Hematopoietic multipotent progenitor cell treated with erythropoietin and hydrocortisone succinate and interleukin-3 and kit ligand, for 6 days (in vitro differentiated cells): ENCODE measurements at regions not wholly inside any gene's neighbourhood (a gene's known extent, or its start where the extent isn't known, plus 50 kb on each side); places are given as distances from the start of the nearest gene placed in this dataset.

Source experiments
- DNase-seq: peaks from one replicate; pipeline ENCODE4 v3.0.0-alpha.2; 2015

DNA sequence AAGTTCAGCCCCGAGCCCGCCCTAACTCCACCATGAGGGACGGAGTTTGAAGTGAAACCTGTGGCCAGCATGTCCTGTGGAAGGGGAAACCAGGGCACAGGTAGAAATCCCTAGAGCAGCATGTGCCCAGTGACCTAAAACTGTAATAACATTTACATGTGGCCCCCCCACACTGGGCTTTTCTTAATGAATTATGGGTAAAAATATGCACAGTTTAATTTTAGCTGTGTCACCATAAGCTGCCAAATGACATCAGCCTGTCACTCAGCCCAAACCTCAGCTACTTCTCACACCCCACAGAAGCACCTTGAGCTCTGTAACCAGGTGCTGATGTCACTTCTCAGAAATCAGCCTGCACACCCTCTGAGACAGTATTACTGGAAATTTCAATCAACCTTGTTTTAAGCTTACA is 50.0 kb upstream of the SLC19A1 start:
- peak; percentile 54 for DNase-seq

DNA sequence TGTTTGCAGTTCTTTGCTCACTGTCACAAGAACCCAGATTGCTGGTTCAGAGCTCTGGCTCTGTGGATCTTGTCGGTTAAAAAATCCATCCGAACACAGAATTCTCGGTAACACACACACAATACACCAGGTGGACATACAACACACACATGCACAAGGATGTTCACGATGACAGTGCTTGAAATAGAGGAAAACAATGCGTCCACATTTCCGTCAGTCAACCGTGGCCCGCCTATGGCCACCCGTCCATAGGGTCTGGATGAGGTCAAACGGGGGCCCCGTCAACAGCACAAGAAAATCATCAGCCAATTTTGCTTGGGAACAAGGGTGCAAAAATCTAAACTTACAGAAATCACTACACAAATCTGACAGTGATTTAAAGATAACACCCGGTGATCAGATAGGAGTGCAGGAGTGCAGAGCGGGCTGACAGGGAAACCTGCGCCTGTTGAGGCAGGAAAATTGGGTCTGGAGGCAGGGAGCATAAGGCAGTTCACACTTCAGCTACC is 50.4 kb upstream of the SLC19A1 start:
- no peak for DNase-seq

DNA sequence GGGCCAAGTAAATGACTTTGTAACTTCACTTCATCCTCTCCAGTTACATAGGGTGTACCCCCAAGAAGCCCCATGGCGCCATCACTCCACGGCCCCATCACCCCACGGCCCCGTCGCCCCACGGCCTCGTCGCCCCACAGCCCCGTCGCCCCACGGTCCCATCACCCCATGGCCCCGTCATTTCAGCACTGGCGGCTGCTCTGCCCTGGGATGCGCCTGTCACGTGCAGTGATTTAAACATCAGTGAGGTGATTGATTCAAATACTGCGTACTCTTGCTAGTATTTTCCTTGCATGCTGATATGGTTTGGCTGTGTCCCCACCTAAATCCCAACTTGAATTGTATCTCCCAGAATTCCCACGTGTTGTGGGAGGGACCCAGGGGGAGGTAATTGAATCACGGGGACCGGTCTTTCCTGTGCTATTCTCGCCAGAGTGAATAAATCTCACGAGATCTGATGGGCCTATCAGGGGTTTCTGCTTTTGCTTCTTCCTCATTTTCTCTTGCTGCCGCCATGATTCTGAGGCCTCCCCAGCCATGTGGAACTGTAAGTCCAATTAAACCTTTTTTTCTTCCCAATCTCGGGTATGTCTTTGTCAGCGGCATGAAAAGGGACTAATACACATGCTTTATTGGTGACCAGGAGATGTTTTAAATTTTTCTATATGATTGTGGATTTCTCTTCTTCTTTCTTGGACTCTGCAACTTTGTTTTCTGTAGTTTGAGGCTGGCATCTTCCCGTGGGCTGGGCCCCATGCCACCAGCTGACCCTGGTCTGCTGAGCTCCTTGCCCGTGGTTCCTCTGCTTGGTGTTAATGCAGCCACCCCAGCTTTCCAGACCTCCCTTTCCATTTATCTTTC is 50.1 kb upstream of the PCBP3 start:
- DNase-seq: no peak
